Activated T-helper 1 cell treated with Interleukin-2 at 50 U/mL for 16 hours (primary cell): ENCODE measurements at regions not wholly inside any gene's neighbourhood (a gene's known extent, or its start where the extent isn't known, plus 50 kb on each side); places are given as distances from the start of the nearest gene placed in this dataset.
"Not testable (repeated sequence)": the region's sequence is repeated elsewhere in the genome, so short reads cannot be mapped to it uniquely, and the experiment has no call there.

Source experiments
- DNase-seq: peaks from one replicate; pipeline ENCODE4 v3.0.0-alpha.2; 2020; ENCODE audit warnings: low read depth

GRCh38 chr3:107468782-107469181, 54.0 kb upstream of the BBX start:
- DNase-seq = no peak

DNA sequence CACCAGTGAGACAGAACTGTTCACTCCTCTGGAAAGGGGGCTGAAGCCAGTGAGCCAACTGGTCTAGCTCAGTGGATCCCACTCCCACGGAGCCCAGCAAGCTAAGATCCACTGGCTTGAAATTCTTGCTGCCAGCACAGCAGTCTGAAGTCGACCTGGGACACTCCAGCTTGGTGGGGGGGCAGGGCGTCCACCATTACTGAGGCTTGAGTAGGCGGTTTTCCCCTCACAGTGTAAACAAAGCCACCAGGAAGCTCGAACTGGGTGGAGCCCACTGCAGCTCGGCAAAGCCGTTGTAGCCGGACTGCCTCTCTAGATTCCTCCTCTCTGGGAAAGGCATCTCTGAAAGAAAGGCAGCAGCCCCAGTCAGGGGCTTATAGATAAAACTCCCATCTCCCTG, 52.3 kb upstream of the BBX start:
- DNase-seq = not testable (repeated sequence)
